Upper lobe of left lung (tissue), 4 donors: ENCODE measurements at regions not wholly inside any gene's neighbourhood (a gene's known extent, or its start where the extent isn't known, plus 50 kb on each side); places are given as distances from the start of the nearest gene placed in this dataset.

ENCODE experiments used
- EP300 ChIP-seq, 4 donors: sonication (generic); formaldehyde crosslinking; IDR thresholded peaks; one replicate each; pipeline ENCODE4 v1.5.1; 2017; ENCODE audit warnings: antibody characterized with exemption in 4 of 4, control low read depth in 2 of 4
- POLR2A ChIP-seq, 4 donors: fragments of 450-650 bp; IDR thresholded peaks; one replicate each; pipeline ENCODE4 v1.5.1; 2016 to 2017; ENCODE audit warnings: antibody characterized with exemption in 4 of 4, mild to moderate bottlenecking in 2 of 4
- POLR2AphosphoS5 ChIP-seq, 2 donors: sonication (generic); formaldehyde crosslinking; IDR thresholded peaks; one replicate each; pipeline ENCODE4 v1.5.1; 2017; ENCODE audit warnings: antibody characterized with exemption in 2 of 2
- TF ChIP-seq, protein P1 (sequence below), 6 experiments: fragments of 450-650 bp in 4 of 6; fragments of 200-600 bp in 2 of 6; sonication (generic) in 2 of 6; IDR thresholded peaks; one replicate each; pipeline ENCODE4 v1.5.1; 2016 to 2019; ENCODE audit warnings: antibody characterized with exemption in 6 of 6

DNA sequence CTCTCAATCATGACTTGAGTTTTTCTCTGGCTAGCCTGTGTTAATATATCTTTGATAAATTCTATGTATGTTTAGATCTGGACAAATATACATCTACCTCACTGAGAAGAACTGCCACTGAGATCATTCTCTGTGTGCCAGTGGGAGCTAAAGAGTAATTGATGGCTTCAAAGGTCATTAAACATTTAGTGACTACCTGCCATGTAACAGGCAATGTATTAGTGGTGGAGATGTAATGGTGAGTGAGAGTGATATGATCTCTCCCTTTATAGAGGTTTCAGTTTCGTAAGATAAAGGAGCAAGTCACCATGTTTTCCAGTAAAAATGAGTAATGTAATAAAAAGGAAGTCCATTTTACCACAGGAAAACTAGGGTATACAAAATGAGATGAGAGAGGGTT, 235.8 kb upstream of the CDH8 start:
- TF ChIP-seq EP300 (IDR thresholded peaks at IDR 0.05) (no peak), POLR2A (IDR thresholded peaks at IDR 0.05) (no peak), POLR2AphosphoS5 (IDR thresholded peaks at IDR 0.05) (no peak)
- TF ChIP-seq, protein P1, sequence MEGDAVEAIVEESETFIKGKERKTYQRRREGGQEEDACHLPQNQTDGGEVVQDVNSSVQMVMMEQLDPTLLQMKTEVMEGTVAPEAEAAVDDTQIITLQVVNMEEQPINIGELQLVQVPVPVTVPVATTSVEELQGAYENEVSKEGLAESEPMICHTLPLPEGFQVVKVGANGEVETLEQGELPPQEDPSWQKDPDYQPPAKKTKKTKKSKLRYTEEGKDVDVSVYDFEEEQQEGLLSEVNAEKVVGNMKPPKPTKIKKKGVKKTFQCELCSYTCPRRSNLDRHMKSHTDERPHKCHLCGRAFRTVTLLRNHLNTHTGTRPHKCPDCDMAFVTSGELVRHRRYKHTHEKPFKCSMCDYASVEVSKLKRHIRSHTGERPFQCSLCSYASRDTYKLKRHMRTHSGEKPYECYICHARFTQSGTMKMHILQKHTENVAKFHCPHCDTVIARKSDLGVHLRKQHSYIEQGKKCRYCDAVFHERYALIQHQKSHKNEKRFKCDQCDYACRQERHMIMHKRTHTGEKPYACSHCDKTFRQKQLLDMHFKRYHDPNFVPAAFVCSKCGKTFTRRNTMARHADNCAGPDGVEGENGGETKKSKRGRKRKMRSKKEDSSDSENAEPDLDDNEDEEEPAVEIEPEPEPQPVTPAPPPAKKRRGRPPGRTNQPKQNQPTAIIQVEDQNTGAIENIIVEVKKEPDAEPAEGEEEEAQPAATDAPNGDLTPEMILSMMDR (IDR thresholded peaks at IDR 0.05) = no peak
